Mesodermal cell (in vitro differentiated cells): ENCODE measurements at regions not wholly inside any gene's neighbourhood (a gene's known extent, or its start where the extent isn't known, plus 50 kb on each side); places are given as distances from the start of the nearest gene placed in this dataset.

Source experiments
- H3K27ac ChIP-seq: 2 replicates; pipeline ENCODE4 v1.7.0; 2013; ENCODE audit warnings: mild to moderate bottlenecking, low read depth, low read length, moderate library complexity; ENCODE audit not compliant: severe bottlenecking
- H3K36me3 ChIP-seq: 2 replicates; pipeline ENCODE4 v1.7.1; 2013; ENCODE audit warnings: mild to moderate bottlenecking, low read length, moderate library complexity; ENCODE audit not compliant: control insufficient read depth, insufficient read depth
- H3K4me1 ChIP-seq: one replicate; pipeline ENCODE4 v1.7.1; 2013; ENCODE audit warnings: mild to moderate bottlenecking, low read length; ENCODE audit not compliant: insufficient read depth, control insufficient read depth, poor library complexity, severe bottlenecking
- H3K4me3 ChIP-seq: 2 replicates; pipeline ENCODE4 v1.7.0; 2013; ENCODE audit warnings: low read length, control low read depth, mild to moderate bottlenecking; ENCODE audit not compliant: insufficient read depth, poor library complexity, severe bottlenecking; ENCODE audit errors: extremely low read depth
- H3K9me3 ChIP-seq: 2 replicates; pipeline ENCODE4 v1.7.1; 2013; ENCODE audit warnings: mild to moderate bottlenecking, low read length, moderate library complexity; ENCODE audit not compliant: control insufficient read depth
- WGBS, 2 experiments: methylation state at CpG; one replicate each; pipeline ENCODE4 v1.1.5; 2013; ENCODE audit warnings: missing lambda C conversion rate in 2 of 2; ENCODE audit not compliant: insufficient coverage in 2 of 2; 5-methylcytosine and 5-hydroxymethylcytosine counted together

- H3K4me1 ChIP-seq = peaks cover 36% of the 10 kb centered on the region
Measured at GRCh38 chr7:130923365-130923764, 189.4 kb upstream of the KLF14 start.

GRCh38 chr7:130923930-130924329 lies 189.9 kb upstream of the KLF14 start:
- peaks cover 36% of the 10 kb centered on the region for H3K4me1 ChIP-seq
- H3K27ac ChIP-seq = no peak overlapping the region
- no peaks in the 10 kb centered on the region for H3K9me3 ChIP-seq
- H3K36me3 ChIP-seq = no peaks in the 10 kb centered on the region
- 83 to 94% methylated on average over 5 of the region's 5 CpGs for WGBS, 2 experiments
- H3K4me3 ChIP-seq = no peak overlapping the region

More at GRCh38 chr7:130923365-130923764, 189.4 kb upstream of the KLF14 start:
- Histone ChIP-seq H3K27ac (no peak overlapping the region), H3K4me3 (no peak overlapping the region), H3K9me3 (no peaks in the 10 kb centered on the region), H3K36me3 (no peaks in the 10 kb centered on the region)
- WGBS, 2 experiments = no CpG with 5 or more reads among the region's 4 CpGs

GRCh38 chr7:130925136-130925794 lies 191.3 kb upstream of the KLF14 start:
- no peaks in the 10 kb centered on the region for H3K36me3 ChIP-seq
- no peak overlapping the region for H3K4me3 ChIP-seq
- H3K4me1 ChIP-seq = peaks cover 28% of the 10 kb centered on the region
- WGBS, 2 experiments = 93 to 94% methylated on average over 5 of the region's 8 CpGs
- no peak overlapping the region for H3K27ac ChIP-seq
- no peaks in the 10 kb centered on the region for H3K9me3 ChIP-seq

DNA sequence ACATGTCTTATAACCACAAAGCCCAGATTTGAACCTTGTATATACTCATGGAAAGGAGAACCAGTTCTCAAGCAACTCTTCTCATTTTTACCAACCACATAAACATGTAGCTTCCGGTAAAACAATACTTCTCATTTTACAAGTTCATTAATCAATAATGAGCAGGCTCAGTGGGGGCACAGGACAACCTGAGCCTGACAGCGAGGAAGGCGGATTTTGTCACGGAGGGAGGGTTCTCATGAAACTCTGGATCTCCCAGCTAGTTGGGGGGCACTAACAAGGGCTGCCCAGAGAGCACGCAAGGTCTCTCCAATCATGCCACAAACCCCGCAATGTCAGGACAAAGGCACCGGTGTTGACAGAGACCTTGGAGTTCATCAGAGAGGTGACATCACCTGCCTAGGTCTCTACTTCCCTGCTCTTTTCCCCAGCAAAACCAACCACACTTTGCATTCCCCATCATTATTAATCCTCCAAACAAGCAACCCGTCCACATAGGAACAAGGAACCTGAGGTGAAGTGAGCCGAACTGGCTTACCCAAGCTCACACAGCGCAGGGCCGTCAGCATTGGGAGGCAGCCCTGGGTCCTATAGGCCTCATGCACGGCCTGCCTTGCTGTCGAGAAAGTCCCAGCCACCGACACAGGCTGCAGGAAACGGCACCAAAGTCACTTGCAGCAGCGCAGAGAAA lies 192.1 kb upstream of the KLF14 start:
- peaks cover 21% of the 10 kb centered on the region for H3K4me1 ChIP-seq
- H3K9me3 ChIP-seq = no peaks in the 10 kb centered on the region
- 86 to 87% methylated on average over 12 to 15 of the region's 16 CpGs for WGBS, 2 experiments
- H3K4me3 ChIP-seq = no peak overlapping the region
- no peaks in the 10 kb centered on the region for H3K36me3 ChIP-seq
- no peak overlapping the region for H3K27ac ChIP-seq

- Histone ChIP-seq H3K4me3 (no peak overlapping the region), H3K4me1 (peaks cover 12% of the 10 kb centered on the region), H3K27ac (no peak overlapping the region), H3K9me3 (no peaks in the 10 kb centered on the region), H3K36me3 (no peaks in the 10 kb centered on the region)
- 75 to 97% methylated on average over 1 to 5 of the region's 5 CpGs for WGBS, 2 experiments
Measured at GRCh38 chr7:130927062-130927461, 193.1 kb upstream of the KLF14 start.

DNA sequence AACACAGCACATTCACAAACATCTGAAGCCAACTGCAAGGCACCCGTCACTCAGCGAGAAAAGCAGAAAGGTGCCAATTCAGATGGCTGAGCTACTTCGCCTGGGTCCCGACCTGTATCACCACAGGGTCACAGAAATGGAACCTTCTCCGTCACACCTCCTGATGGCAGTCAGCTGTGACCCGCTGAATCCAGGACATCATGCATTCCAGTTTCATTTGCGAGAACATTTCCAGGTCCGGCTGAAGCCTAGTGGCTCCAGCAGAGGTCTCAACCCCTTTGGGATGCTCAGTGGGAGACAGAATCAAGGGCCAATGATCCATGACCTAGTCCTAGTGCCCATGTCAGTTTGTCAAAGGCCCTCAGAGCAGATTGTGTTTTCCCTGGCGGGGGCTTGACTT lies 193.6 kb upstream of the KLF14 start:
- H3K36me3 ChIP-seq = no peaks in the 10 kb centered on the region
- 91 to 92% methylated on average over 8 of the region's 9 CpGs for WGBS, 2 experiments
- no peak overlapping the region for H3K4me3 ChIP-seq
- no peak overlapping the region for H3K27ac ChIP-seq
- H3K9me3 ChIP-seq = no peaks in the 10 kb centered on the region
- peaks cover 7% of the 10 kb centered on the region for H3K4me1 ChIP-seq

DNA sequence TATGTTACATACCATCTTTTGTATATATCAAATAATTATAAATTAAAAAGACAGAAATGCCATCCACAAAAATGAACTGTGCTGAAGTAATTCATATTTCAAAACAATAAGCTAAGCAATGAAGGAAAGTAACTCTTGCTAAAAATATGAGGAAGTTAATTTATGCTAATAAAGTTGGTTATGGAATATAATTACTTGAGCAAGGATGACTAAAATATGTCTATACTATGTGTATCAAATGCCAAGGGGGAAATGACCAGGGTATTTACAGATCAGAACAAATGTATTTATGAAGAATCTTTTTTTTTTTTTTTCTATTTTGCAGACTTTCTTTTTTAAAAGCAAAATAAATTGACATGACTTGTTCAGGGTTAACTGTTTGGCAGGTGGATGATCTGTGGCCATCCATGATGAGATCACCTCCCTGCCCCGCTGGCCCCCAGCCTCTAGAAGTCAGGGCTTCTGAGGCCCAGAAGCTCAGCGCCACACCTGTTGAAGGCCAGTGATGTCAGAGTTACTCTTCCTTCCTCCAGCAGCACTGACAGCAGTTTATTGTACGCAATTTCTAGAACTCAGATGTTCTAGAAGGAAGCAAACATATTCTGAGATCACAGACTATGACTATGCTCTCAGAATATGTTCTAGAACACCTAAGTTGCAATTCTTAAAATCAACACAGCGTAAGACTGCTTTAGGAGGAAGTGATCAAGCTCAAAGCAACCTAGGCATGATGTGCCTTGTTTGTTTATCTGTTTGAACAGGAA lies 196.1 kb upstream of the KLF14 start:
- H3K4me3 ChIP-seq = no peak overlapping the region
- H3K27ac ChIP-seq = no peak overlapping the region
- peaks cover 5% of the 10 kb centered on the region for H3K4me1 ChIP-seq
- no peaks in the 10 kb centered on the region for H3K36me3 ChIP-seq
- H3K9me3 ChIP-seq = no peaks in the 10 kb centered on the region
- WGBS, 2 experiments = 92 to 94% methylated on average over 3 to 4 of the region's 4 CpGs

GRCh38 chr7:130930681-130931080 lies 196.7 kb upstream of the KLF14 start:
- Histone ChIP-seq H3K4me3 (no peak overlapping the region), H3K27ac (no peak overlapping the region), H3K36me3 (no peaks in the 10 kb centered on the region), H3K9me3 (no peaks in the 10 kb centered on the region), H3K4me1 (peaks cover under 1% of the 10 kb centered on the region)
- WGBS, 2 experiments = 89 to 98% methylated on average over 7 of the region's 8 CpGs

GRCh38 chr7:130931423-130931822 lies 197.4 kb upstream of the KLF14 start:
- no peaks in the 10 kb centered on the region for H3K4me1 ChIP-seq
- no peaks in the 10 kb centered on the region for H3K9me3 ChIP-seq
- H3K36me3 ChIP-seq = no peaks in the 10 kb centered on the region
- H3K4me3 ChIP-seq = no peak overlapping the region
- H3K27ac ChIP-seq = no peak overlapping the region
- WGBS, 2 experiments = 100% methylated on average over 1 of the region's 3 CpGs; no CpG with 5 or more reads in 1 of the 2 experiments

DNA sequence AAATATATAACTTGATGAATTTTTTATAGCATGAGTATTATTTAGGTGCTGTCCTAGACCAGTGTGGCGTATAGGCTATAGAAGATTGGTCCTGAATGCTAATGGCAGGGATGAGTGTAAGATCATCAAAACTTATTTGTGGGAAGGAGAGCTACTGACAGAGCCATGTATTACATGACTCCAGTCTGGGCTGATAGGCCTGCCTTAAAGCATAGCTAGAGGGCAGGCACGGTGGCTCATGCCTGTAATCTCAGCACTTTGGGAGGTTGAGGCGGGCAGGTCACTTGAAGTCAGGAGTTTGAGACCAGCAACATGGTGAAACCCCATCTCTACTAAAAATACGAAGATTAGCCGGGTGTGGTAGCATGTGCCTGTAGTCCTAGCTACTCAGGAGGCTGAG lies 198.1 kb upstream of the KLF14 start:
- H3K4me3 ChIP-seq = no peak overlapping the region
- H3K4me1 ChIP-seq = no peaks in the 10 kb centered on the region
- no peaks in the 10 kb centered on the region for H3K36me3 ChIP-seq
- H3K9me3 ChIP-seq = no peaks in the 10 kb centered on the region
- 89 to 100% methylated on average over 5 of the region's 5 CpGs for WGBS, 2 experiments
- no peak overlapping the region for H3K27ac ChIP-seq
